GM20000 (cell line): ENCODE measurements at regions not wholly inside any gene's neighbourhood (a gene's known extent, or its start where the extent isn't known, plus 50 kb on each side); places are given as distances from the start of the nearest gene placed in this dataset.

Source experiments
- DNase-seq: peaks from one replicate; pipeline ENCODE4 v3.0.0; 2012; ENCODE audit warnings: low spot score
- CTCF ChIP-seq: IDR thresholded peaks from 2 replicates; pipeline ENCODE4 v1.5.1; 2012; ENCODE audit warnings: mild to moderate bottlenecking, control low read depth; ENCODE audit errors: extremely low read depth, missing control alignments

GRCh38 chr16:52034830-52035229, 512.1 kb downstream of the TOX3 start:
- no peak for TF ChIP-seq CTCF
- no peak for DNase-seq

- no peak for TF ChIP-seq CTCF
- DNase-seq, result no peak
Observed at GRCh38 chr16:52033992-52034391, 513.0 kb downstream of the TOX3 start.

- TF ChIP-seq CTCF, result no peak
- DNase-seq, result no peak
Observed at GRCh38 chr16:52022980-52023379, 524.0 kb downstream of the TOX3 start.

GRCh38 chr16:52022177-52022576, 524.8 kb downstream of the TOX3 start:
- no peak for DNase-seq
- TF ChIP-seq CTCF, result no peak

- DNase-seq, result no peak
- no peak for TF ChIP-seq CTCF
Observed at GRCh38 chr16:52016387-52016786, 530.6 kb downstream of the TOX3 start.

GRCh38 chr16:52005551-52005950, 541.4 kb downstream of the TOX3 start:
- no peak for DNase-seq
- no peak for TF ChIP-seq CTCF

- DNase-seq, result no peak
- TF ChIP-seq CTCF, result no peak
Observed at GRCh38 chr16:52004343-52004742, 542.6 kb downstream of the TOX3 start.
